BE2C (cell line): ENCODE measurements at regions not wholly inside any gene's neighbourhood (a gene's known extent, or its start where the extent isn't known, plus 50 kb on each side); places are given as distances from the start of the nearest gene placed in this dataset.

ENCODE experiments used
- DNase-seq: peaks from one replicate; pipeline ENCODE4 v3.0.0-alpha.2; 2020
- H3K27me3 ChIP-seq: fragments of 250-450 bp; sonication (Bioruptor Pico); 2 replicates; pipeline ENCODE4 v1.5.1; 2020; ENCODE audit warnings: mild to moderate bottlenecking
- H3K36me3 ChIP-seq: fragments of 250-450 bp; sonication (Bioruptor Pico); 2 replicates; pipeline ENCODE4 v1.5.1; 2020; ENCODE audit warnings: mild to moderate bottlenecking
- H3K4me1 ChIP-seq: fragments of 250-450 bp; sonication (Bioruptor Pico); 2 replicates; pipeline ENCODE4 v1.5.1; 2020
- H3K4me3 ChIP-seq: 2 replicates; pipeline ENCODE4 v1.5.1; 2011; ENCODE audit warnings: low read depth, low read length
- H3K9me3 ChIP-seq: fragments of 250-450 bp; sonication (Bioruptor Pico); 2 replicates; pipeline ENCODE4 v1.5.1; 2020
- TF ChIP-seq, protein P1 (sequence below): IDR thresholded peaks from 2 replicates; pipeline ENCODE4 v1.5.1; 2012; ENCODE audit warnings: mild to moderate bottlenecking, low read depth, low read length

DNA sequence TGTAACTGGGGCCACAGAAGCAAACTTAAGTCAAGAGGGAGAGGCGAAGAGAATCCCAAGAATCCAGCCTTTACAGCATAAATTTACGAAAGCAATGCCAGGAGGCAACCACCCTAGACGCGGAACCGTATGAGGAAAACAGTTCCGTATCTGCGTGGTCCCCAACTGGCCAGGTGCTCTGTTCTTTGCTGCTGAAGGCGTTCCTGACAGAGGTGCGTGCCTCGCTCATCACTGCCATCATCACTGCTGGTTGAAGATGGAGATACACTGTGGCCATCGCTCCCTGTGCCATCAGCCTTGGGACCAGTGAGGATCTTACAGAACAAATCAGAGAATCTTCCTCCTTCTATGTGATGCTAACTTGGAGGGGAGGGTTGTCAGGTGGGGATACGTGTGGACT is 270.5 kb upstream of the B3GAT1 start:
- TF ChIP-seq, protein P1, sequence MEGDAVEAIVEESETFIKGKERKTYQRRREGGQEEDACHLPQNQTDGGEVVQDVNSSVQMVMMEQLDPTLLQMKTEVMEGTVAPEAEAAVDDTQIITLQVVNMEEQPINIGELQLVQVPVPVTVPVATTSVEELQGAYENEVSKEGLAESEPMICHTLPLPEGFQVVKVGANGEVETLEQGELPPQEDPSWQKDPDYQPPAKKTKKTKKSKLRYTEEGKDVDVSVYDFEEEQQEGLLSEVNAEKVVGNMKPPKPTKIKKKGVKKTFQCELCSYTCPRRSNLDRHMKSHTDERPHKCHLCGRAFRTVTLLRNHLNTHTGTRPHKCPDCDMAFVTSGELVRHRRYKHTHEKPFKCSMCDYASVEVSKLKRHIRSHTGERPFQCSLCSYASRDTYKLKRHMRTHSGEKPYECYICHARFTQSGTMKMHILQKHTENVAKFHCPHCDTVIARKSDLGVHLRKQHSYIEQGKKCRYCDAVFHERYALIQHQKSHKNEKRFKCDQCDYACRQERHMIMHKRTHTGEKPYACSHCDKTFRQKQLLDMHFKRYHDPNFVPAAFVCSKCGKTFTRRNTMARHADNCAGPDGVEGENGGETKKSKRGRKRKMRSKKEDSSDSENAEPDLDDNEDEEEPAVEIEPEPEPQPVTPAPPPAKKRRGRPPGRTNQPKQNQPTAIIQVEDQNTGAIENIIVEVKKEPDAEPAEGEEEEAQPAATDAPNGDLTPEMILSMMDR: no peak
- Histone ChIP-seq H3K9me3 (no peaks in the 10 kb centered on the region), H3K4me1 (no peaks in the 10 kb centered on the region), H3K4me3 (no peak overlapping the region), H3K27me3 (peaks cover 20% of the 10 kb centered on the region; the same call in 1 of the 2 replicates), H3K36me3 (no peaks in the 10 kb centered on the region)
- no peak for DNase-seq

DNA sequence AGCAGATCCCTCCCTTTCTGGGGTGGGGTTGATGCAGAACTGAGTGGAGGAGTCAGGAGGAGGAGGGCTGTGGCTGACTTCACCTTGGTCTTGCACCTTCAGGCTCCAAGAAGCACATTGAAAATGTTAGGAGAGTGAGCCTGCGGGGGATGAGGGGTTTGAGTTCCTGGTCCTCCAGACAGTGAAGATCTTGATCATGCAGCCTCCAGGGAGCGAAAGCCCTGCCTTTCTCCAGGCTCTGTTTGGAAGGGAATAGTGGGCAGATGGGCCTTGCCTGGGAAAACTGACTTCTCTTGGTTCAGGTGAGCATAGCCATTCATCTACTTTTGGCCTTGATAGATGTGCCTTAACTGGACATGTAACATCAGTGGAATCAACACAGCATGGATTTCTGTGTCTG is 267.6 kb upstream of the B3GAT1 start:
- Histone ChIP-seq H3K36me3 (no peaks in the 10 kb centered on the region), H3K9me3 (no peaks in the 10 kb centered on the region), H3K4me1 (no peaks in the 10 kb centered on the region), H3K4me3 (no peak overlapping the region), H3K27me3 (no peaks in the 10 kb centered on the region)
- TF ChIP-seq, protein P1: no peak
- no peak for DNase-seq

DNA sequence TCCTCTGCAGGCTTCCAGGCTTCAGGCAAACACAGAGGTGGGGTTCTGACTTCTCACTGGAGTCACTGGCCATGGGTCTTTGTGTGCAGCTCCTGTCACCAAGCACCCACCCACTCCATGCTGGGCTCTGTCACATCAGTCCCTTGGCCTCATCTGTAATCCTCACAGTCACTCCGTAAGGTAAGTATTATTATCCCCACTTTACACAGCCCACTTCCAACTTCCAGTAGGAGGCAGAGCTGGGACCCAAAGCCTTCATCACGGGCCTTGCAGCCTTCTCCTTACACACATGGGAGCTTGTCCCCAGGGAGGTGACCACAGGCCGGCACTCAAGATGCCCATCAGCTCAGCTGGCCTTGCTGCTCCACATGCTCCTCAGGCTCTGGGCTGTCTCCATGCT is 266.7 kb upstream of the B3GAT1 start:
- no peaks in the 10 kb centered on the region for H3K4me1 ChIP-seq
- TF ChIP-seq, protein P1: no peak
- H3K36me3 ChIP-seq: no peaks in the 10 kb centered on the region
- H3K27me3 ChIP-seq: no peaks in the 10 kb centered on the region
- no peak for DNase-seq
- H3K4me3 ChIP-seq: no peak overlapping the region
- no peaks in the 10 kb centered on the region for H3K9me3 ChIP-seq

DNA sequence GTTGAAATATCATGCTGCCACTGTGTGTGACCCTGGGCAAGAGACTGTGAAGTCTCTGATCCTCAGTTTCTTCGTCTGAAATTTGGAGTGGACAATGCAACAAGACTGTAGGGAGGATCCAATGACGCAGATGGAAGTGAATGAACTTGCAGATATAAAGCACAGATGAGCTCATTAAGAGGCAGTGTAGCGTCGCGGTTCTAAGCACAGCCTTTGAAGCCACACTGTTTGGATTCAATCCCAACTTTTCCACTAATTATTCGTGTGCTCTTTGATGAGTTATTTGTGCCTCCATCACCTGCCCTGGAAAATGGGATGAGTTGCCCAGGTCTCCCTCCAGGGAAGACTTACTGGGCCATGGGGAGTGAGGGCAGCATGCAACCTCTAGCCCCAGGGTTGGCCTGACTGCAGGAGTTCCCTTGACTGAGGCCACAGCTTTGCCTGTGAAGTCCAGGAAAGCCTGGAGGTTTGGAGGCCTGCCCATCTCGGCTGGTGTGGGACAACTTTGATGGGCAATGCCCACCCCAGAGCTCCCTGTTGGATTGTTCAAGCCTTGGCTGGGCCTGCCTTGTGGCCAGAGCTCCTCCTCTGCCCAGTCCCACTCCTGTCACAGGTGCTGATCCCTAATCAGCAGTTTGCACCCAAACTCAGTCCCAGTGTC is 266.0 kb upstream of the B3GAT1 start:
- H3K36me3 ChIP-seq: no peaks in the 10 kb centered on the region
- DNase-seq: no peak
- H3K4me3 ChIP-seq: no peak overlapping the region
- H3K4me1 ChIP-seq: no peaks in the 10 kb centered on the region
- no peaks in the 10 kb centered on the region for H3K27me3 ChIP-seq
- H3K9me3 ChIP-seq: no peaks in the 10 kb centered on the region
- TF ChIP-seq, protein P1: no peak

DNA sequence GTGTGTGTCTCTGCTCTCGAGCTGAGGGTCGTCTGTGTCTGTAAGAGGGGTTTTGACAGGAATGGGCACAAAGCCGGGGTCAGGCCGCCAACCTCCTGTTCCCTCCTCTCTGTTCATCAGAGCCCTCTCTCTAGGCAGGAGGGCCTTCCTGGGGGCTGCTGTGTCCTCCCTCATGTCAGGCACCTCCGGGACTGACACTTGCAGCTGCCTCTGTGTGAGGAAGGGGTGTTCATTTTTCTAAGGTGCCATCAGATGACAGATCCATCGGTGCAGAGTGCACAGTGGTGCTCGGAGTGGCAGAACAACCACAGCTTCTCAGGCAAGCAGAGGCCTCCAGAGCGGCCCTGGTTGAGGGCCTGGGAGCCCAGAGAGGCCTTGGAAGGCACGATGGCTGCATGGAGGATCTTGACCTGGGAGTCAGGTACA is 265.4 kb upstream of the B3GAT1 start:
- no peaks in the 10 kb centered on the region for H3K36me3 ChIP-seq
- no peaks in the 10 kb centered on the region for H3K9me3 ChIP-seq
- no peaks in the 10 kb centered on the region; the same call in 1 of the 2 replicates for H3K27me3 ChIP-seq
- H3K4me1 ChIP-seq: no peaks in the 10 kb centered on the region
- no peak for DNase-seq
- TF ChIP-seq, protein P1: no peak
- no peak overlapping the region for H3K4me3 ChIP-seq

DNA sequence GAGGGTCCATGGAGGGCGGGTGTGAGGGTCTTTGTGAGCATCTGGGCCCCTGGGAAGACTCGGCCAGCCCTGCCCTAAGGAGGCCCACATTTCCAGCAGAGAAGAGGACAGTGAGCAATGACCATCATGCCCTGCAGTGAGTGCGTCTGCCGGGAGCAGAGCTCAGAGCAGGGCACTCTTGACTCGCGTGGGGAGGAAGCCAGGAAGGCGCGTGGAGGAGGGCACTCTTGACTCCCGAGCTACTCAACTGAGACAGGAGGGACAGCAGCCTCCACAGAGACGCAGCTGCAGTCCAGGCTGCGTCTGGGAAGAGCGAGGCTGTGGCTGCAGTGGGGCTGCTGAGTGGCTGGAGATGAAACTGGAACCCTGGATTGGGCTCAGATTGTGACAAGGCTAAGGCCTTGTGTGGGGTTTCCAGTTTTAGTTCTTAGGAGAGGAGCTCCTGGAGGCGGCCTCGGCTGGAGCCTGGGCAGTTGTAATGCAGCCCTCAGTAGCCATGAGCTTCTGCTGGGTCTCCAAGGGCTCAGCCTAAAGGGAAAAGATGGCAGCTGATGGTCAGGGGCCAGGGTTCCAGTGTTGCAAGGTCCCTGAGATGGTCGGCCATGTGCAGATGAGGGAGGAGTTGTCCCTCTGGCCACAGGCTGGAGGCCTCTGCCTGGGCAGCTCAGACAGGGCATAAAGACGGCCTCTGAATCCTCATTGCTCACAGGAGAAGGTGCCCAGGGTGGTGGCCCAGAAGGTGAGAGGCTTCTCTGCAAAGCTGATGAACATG is 264.7 kb upstream of the B3GAT1 start:
- TF ChIP-seq, protein P1: no peak
- no peaks in the 10 kb centered on the region for H3K4me1 ChIP-seq
- H3K4me3 ChIP-seq: no peak overlapping the region
- no peaks in the 10 kb centered on the region for H3K36me3 ChIP-seq
- H3K27me3 ChIP-seq: peaks cover 7% of the 10 kb centered on the region
- no peaks in the 10 kb centered on the region for H3K9me3 ChIP-seq
- no peak for DNase-seq
